Esophagus (tissue), 2 donors: ENCODE measurements at regions not wholly inside any gene's neighbourhood (a gene's known extent, or its start where the extent isn't known, plus 50 kb on each side); places are given as distances from the start of the nearest gene placed in this dataset.

Experiments
- H3K27ac ChIP-seq, 2 donors: one replicate each; pipeline ENCODE4 v1.5.1; 2013; ENCODE audit warnings: low read depth in 2 of 2, mild to moderate bottlenecking in 2 of 2, inconsistent platforms in 1 of 2, low read length in 1 of 2, moderate library complexity in 1 of 2
- H3K27me3 ChIP-seq, 2 donors: one replicate each; pipeline ENCODE4 v1.6.1; 2013; ENCODE audit warnings: low read length in 2 of 2, control low read depth in 1 of 2, mild to moderate bottlenecking in 1 of 2; ENCODE audit not compliant: insufficient read depth in 2 of 2, control insufficient read depth in 1 of 2
- H3K36me3 ChIP-seq, 2 donors: one replicate each; pipeline ENCODE4 v1.6.1; 2013; ENCODE audit warnings: low read length in 1 of 2; ENCODE audit not compliant: control insufficient read depth in 2 of 2, insufficient read depth in 2 of 2
- H3K4me1 ChIP-seq, 2 donors: one replicate each; pipeline ENCODE4 v1.6.1; 2013; ENCODE audit warnings: low read length in 1 of 2; ENCODE audit not compliant: control insufficient read depth in 2 of 2, insufficient read depth in 2 of 2
- H3K4me3 ChIP-seq, 2 donors: one replicate each; pipeline ENCODE4 v1.5.1; 2013; ENCODE audit warnings: low read length in 2 of 2, mild to moderate bottlenecking in 2 of 2, low read depth in 1 of 2, moderate library complexity in 1 of 2
- H3K9me3 ChIP-seq, 2 donors: one replicate each; pipeline ENCODE4 v1.6.1; 2013; ENCODE audit warnings: mild to moderate bottlenecking in 2 of 2, low read depth in 1 of 2, low read length in 1 of 2, moderate library complexity in 1 of 2; ENCODE audit not compliant: control insufficient read depth in 2 of 2, insufficient read depth in 1 of 2
- WGBS, 2 donors: extraction: QIAGEN DNeasy Blood & Tissue Kit; methylation state at CpG; one replicate each; pipeline ENCODE4 v1.1.7; 2013; 5-methylcytosine and 5-hydroxymethylcytosine counted together
- donor health status: healthy with polysubstance abuse.
- donor health status: Bipolar disorder and iron deficiency.

DNA sequence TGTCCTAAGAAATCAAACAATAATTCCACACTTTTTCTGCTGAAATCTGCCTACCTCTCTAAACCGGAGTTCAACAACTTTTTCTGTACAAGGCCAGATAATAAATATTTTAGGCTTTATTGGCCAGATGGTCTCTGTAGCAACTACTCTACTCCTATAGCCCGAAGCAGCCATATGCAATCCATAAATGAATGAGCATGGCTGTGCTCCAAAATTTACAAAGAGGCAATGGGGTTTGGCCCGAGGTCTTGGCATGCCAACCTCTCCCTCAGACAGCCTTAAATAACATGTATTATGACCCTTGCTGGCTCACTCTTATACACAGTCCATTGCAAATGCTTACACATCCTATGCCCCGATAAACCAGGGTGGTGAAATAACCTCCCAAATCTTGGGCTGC, 98.6 kb upstream of the GPM6A start:
- 68 to 79% methylated on average over 4 of the region's 4 CpGs for WGBS, 2 donors
- Histone ChIP-seq H3K36me3 (no peaks in the 10 kb centered on the region), H3K4me3 (no peak overlapping the region), H3K27ac (no peak overlapping the region), H3K27me3 (no peaks in the 10 kb centered on the region), H3K4me1 (no peaks in the 10 kb centered on the region), H3K9me3 (no peaks in the 10 kb centered on the region)

GRCh38 chr4:175916626-175917351, 104.7 kb upstream of the GPM6A start:
- Histone ChIP-seq H3K36me3 (no peaks in the 10 kb centered on the region), H3K4me1 (no peaks in the 10 kb centered on the region)
- 72 to 78% methylated on average over 6 of the region's 6 CpGs for WGBS, 2 donors

GRCh38 chr4:175927121-175927520, 115.1 kb upstream of the GPM6A start:
- no peaks in the 10 kb centered on the region for H3K36me3 ChIP-seq
- H3K9me3 ChIP-seq = no peaks in the 10 kb centered on the region
- H3K4me1 ChIP-seq = no peaks in the 10 kb centered on the region
- no peak overlapping the region for H3K4me3 ChIP-seq
- 81 to 85% methylated on average over 5 of the region's 5 CpGs for WGBS, 2 donors
- H3K27ac ChIP-seq = no peak overlapping the region
- no peaks in the 10 kb centered on the region for H3K27me3 ChIP-seq

More at GRCh38 chr4:175916626-175917351, 104.7 kb upstream of the GPM6A start:
- no peak overlapping the region for H3K27ac ChIP-seq
- no peaks in the 10 kb centered on the region for H3K9me3 ChIP-seq
- H3K27me3 ChIP-seq = no peaks in the 10 kb centered on the region
- H3K4me3 ChIP-seq = no peak overlapping the region

DNA sequence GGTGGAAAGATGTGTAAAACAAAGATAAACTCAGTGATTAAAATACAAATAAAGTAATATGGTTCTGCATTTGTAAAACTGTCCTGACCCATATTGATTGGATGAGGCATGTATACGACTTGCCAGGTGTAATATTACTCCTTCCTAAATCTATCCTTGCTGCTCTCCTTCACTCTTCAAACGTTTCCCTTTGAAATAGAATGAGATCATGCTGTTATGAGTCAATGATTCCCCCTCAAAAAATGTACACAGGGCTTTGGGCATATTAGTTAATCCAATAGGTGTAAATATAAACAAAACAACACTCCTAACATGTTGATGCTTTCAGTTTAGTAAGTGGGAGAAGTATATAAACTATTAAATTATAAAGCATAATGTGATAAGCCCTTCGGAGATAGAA, 117.4 kb upstream of the GPM6A start:
- H3K36me3 ChIP-seq = no peaks in the 10 kb centered on the region
- H3K4me3 ChIP-seq = no peak overlapping the region
- 47 to 54% methylated on average over 3 of the region's 3 CpGs for WGBS, 2 donors
- no peak overlapping the region for H3K27ac ChIP-seq
- no peaks in the 10 kb centered on the region for H3K4me1 ChIP-seq
- no peaks in the 10 kb centered on the region for H3K27me3 ChIP-seq
- no peaks in the 10 kb centered on the region for H3K9me3 ChIP-seq

GRCh38 chr4:175929932-175930331, 117.9 kb upstream of the GPM6A start:
- Histone ChIP-seq H3K36me3 (no peaks in the 10 kb centered on the region), H3K27me3 (no peaks in the 10 kb centered on the region), H3K27ac (no peak overlapping the region), H3K4me1 (no peaks in the 10 kb centered on the region), H3K4me3 (no peak overlapping the region), H3K9me3 (no peaks in the 10 kb centered on the region)
- WGBS, 2 donors = 46 to 61% methylated on average over 3 of the region's 3 CpGs

- Histone ChIP-seq H3K36me3 (no peaks in the 10 kb centered on the region), H3K9me3 (no peaks in the 10 kb centered on the region), H3K27me3 (no peaks in the 10 kb centered on the region), H3K4me3 (no peak overlapping the region), H3K27ac (no peak overlapping the region), H3K4me1 (no peaks in the 10 kb centered on the region)
Measured at GRCh38 chr4:175930471-175930870, 118.4 kb upstream of the GPM6A start.

GRCh38 chr4:175932116-175932515, 120.1 kb upstream of the GPM6A start:
- Histone ChIP-seq H3K4me3 (no peak overlapping the region), H3K27ac (no peak overlapping the region), H3K4me1 (no peaks in the 10 kb centered on the region), H3K27me3 (no peaks in the 10 kb centered on the region), H3K36me3 (no peaks in the 10 kb centered on the region), H3K9me3 (no peaks in the 10 kb centered on the region)
- 90 to 92% methylated on average over 9 of the region's 9 CpGs for WGBS, 2 donors

DNA sequence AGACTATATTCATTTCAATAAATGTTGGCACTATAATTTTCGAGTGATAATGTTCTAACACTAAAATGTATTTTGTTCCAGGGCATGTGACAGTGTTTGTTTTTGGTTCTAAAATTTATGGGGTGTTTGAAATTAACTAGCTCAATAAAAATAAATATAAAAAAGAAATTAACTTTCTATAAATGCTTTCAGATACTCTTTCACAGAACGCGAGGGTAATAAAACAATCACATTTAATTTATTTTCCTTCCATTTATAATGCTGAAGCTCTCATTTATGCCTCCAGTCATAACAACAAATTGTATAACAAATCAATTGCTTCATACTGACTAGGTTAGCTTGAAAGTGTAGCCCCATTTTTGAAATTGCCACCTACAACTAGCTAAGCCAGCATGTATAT, 122.4 kb upstream of the GPM6A start:
- Histone ChIP-seq H3K9me3 (no peaks in the 10 kb centered on the region), H3K4me3 (no peak overlapping the region), H3K36me3 (no peaks in the 10 kb centered on the region), H3K27ac (no peak overlapping the region), H3K4me1 (no peaks in the 10 kb centered on the region), H3K27me3 (no peaks in the 10 kb centered on the region)
- 70 to 78% methylated on average over 3 of the region's 3 CpGs for WGBS, 2 donors

- Histone ChIP-seq H3K4me3 (no peak overlapping the region), H3K4me1 (no peaks in the 10 kb centered on the region), H3K9me3 (no peaks in the 10 kb centered on the region), H3K27ac (no peak overlapping the region), H3K27me3 (no peaks in the 10 kb centered on the region), H3K36me3 (no peaks in the 10 kb centered on the region)
Measured at GRCh38 chr4:175935016-175935661, 123.1 kb upstream of the GPM6A start.
